Bronchial epithelial cell (primary cell): ENCODE measurements at regions not wholly inside any gene's neighbourhood (a gene's known extent, or its start where the extent isn't known, plus 50 kb on each side); places are given as distances from the start of the nearest gene placed in this dataset.
A peak's percentile ranks its signal among the peaks of the same experiment; 100 is the strongest.

Experiments
- DNase-seq: peaks from one replicate; pipeline ENCODE4 v3.0.0-alpha.2; 2010; ENCODE audit warnings: low read depth
- FAIRE-seq: peaks from 2 replicates; lab custom pipeline; 2011; peaks lifted over from hg19 to GRCh38; lab: Jason Lieb, UNC
- H3K27me3 ChIP-seq: 2 replicates; pipeline ENCODE4 v1.5.1; 2011; ENCODE audit warnings: low read length; ENCODE audit not compliant: control insufficient read depth, insufficient read depth
- H3K36me3 ChIP-seq: 2 replicates; pipeline ENCODE4 v1.5.1; 2011; ENCODE audit warnings: low read length; ENCODE audit not compliant: control insufficient read depth, insufficient read depth
- H3K4me3 ChIP-seq: 2 replicates; pipeline ENCODE4 v1.5.1; 2011; ENCODE audit warnings: mild to moderate bottlenecking, low read depth, low read length, control low read depth
- CTCF ChIP-seq: IDR thresholded peaks from 2 replicates; pipeline ENCODE4 v1.5.1; 2011; ENCODE audit warnings: mild to moderate bottlenecking, moderate library complexity, low read length, control low read depth, inconsistent platforms; ENCODE audit not compliant: insufficient read depth, severe bottlenecking

GRCh38 chr20:19018881-19019280 lies 193.6 kb upstream of the SLC24A3 start:
- TF ChIP-seq CTCF = no peak
- H3K4me3 ChIP-seq = no peak overlapping the region
- H3K36me3 ChIP-seq = no peaks in the 10 kb centered on the region
- FAIRE-seq = no peak
- no peaks in the 10 kb centered on the region for H3K27me3 ChIP-seq
- DNase-seq = no peak

GRCh38 chr20:19019734-19020364 lies 192.6 kb upstream of the SLC24A3 start:
- Histone ChIP-seq H3K36me3 (no peaks in the 10 kb centered on the region), H3K27me3 (no peaks in the 10 kb centered on the region), H3K4me3 (no peak overlapping the region)
- DNase-seq (no peak), FAIRE-seq (peak; percentile 50)
- no peak for TF ChIP-seq CTCF

- Histone ChIP-seq H3K27me3 (no peaks in the 10 kb centered on the region), H3K4me3 (no peak overlapping the region), H3K36me3 (no peaks in the 10 kb centered on the region)
- DNase-seq (no peak), FAIRE-seq (no peak)
- TF ChIP-seq CTCF = no peak
Observed at GRCh38 chr20:19021406-19022117, 190.9 kb upstream of the SLC24A3 start.

GRCh38 chr20:19022118-19022575 lies 190.3 kb upstream of the SLC24A3 start:
- no peak for TF ChIP-seq CTCF
- no peaks in the 10 kb centered on the region for H3K36me3 ChIP-seq
- no peak overlapping the region for H3K4me3 ChIP-seq
- DNase-seq (no peak), FAIRE-seq (no peak)
- no peaks in the 10 kb centered on the region for H3K27me3 ChIP-seq

GRCh38 chr20:19022791-19023448 lies 189.5 kb upstream of the SLC24A3 start:
- FAIRE-seq (no peak), DNase-seq (no peak)
- Histone ChIP-seq H3K27me3 (no peaks in the 10 kb centered on the region), H3K36me3 (no peaks in the 10 kb centered on the region), H3K4me3 (no peak overlapping the region)
- no peak for TF ChIP-seq CTCF
